Panc1 (cell line): ENCODE measurements at regions not wholly inside any gene's neighbourhood (a gene's known extent, or its start where the extent isn't known, plus 50 kb on each side); places are given as distances from the start of the nearest gene placed in this dataset.

Source experiments
- ATAC-seq: fragments of 200-7000 bp; cut with Tn5 transposase; 2 replicates; pipeline ENCODE4 v1.9.1; 2020; ENCODE audit warnings: mild to moderate bottlenecking, moderate library complexity
- BruUV-seq: library from RNA; stranded (reverse); fragments of 400-500 nt; replicated peaks from 2 replicates; lab custom pipeline; 2021; lab: Mats Ljungman, UMichigan
- CTCF ChIA-PET: fragments of 300-600 bp; sonication (Branson Sonifier 250); formaldehyde crosslinking; loops from one replicate; lab custom pipeline; 2022; ENCODE audit warnings: antibody characterized with exemption; lab: Charles Lee
- POLR2A ChIA-PET: fragments of 300-600 bp; sonication (Branson Sonifier 250); formaldehyde crosslinking; loops from one replicate; lab custom pipeline; 2022; ENCODE audit warnings: antibody characterized with exemption; lab: Charles Lee
- DNase-seq: peaks from one replicate; pipeline ENCODE4 v3.0.0-alpha.2; 2010; ENCODE audit warnings: low read depth, low spot score
- H3K27ac ChIP-seq: 2 replicates; pipeline ENCODE4 v1.5.1; 2011; ENCODE audit warnings: mild to moderate bottlenecking, low read length, inconsistent platforms
- H3K27me3 ChIP-seq: fragments of 200-500 bp; sonication (Bioruptor generic); 2 replicates; pipeline ENCODE4 v1.6.0; 2014; ENCODE audit warnings: low read length, inconsistent platforms; ENCODE audit not compliant: control insufficient read depth, insufficient read depth
- H3K36me3 ChIP-seq: fragments of 200-500 bp; sonication (Bioruptor generic); 2 replicates; pipeline ENCODE4 v1.5.1; 2014; ENCODE audit warnings: inconsistent platforms, mild to moderate bottlenecking, low read length, moderate library complexity; ENCODE audit not compliant: control insufficient read depth, insufficient read depth
- H3K4me1 ChIP-seq: 2 replicates; pipeline ENCODE4 v1.5.1; 2011; ENCODE audit warnings: inconsistent platforms, mild to moderate bottlenecking, low read length, moderate library complexity; ENCODE audit not compliant: control insufficient read depth, insufficient read depth
- H3K4me3 ChIP-seq, 2 experiments: 2 replicates each; pipeline ENCODE4 v1.5.1; 2011 to 2012; ENCODE audit warnings: low read depth in 2 of 2, low read length in 2 of 2, mild to moderate bottlenecking in 2 of 2, inconsistent platforms in 1 of 2, moderate library complexity in 1 of 2
- H3K9me3 ChIP-seq: fragments of 200-500 bp; sonication (Bioruptor generic); 2 replicates; pipeline ENCODE4 v1.5.1; 2014; ENCODE audit warnings: low read depth, mild to moderate bottlenecking, inconsistent platforms, low read length, moderate library complexity; ENCODE audit not compliant: control insufficient read depth, insufficient read depth
- CTCF ChIP-seq: fragments of 450-650 bp; IDR thresholded peaks from 2 replicates; pipeline ENCODE4 v1.5.1; 2017; ENCODE audit warnings: mild to moderate bottlenecking
- POLR2AphosphoS5 ChIP-seq: IDR thresholded peaks from 2 replicates; pipeline ENCODE4 v1.6.1; 2012; ENCODE audit warnings: mild to moderate bottlenecking, low read depth, low read length, moderate library complexity
- REST ChIP-seq, 2 experiments: IDR thresholded peaks; 2 replicates each; pipeline ENCODE4 v1.6.1; 2011 to 2012; ENCODE audit warnings: low read depth in 2 of 2, control low read depth in 1 of 2, low read length in 1 of 2, mild to moderate bottlenecking in 1 of 2, moderate library complexity in 1 of 2; ENCODE audit not compliant: insufficient read depth in 1 of 2
- SIN3A ChIP-seq: IDR thresholded peaks from 2 replicates; pipeline ENCODE4 v1.6.1; 2012; ENCODE audit warnings: low read depth, mild to moderate bottlenecking, low read length, moderate library complexity, borderline replicate concordance; ENCODE audit not compliant: insufficient read depth
- TCF7L2 ChIP-seq: IDR thresholded peaks from 2 replicates; pipeline ENCODE4 v1.6.1; 2011; ENCODE audit warnings: mild to moderate bottlenecking, low read depth, low read length, inconsistent platforms
- in situ Hi-C: cut with HindIII; loops from 2 replicates; pipeline ENCODE4 v1.10.0; 2016; ENCODE audit warnings: low sequenced_read_pairs, low pct_unique_long_range_greater_than_20kb
- intact Hi-C: fragments of 100-400 bp; cut with micrococcal nuclease; formaldehyde crosslinking; loops from one replicate; pipeline ENCODE4 v1.10.0; 2022; ENCODE audit not compliant: unreplicated experiment

GRCh38 chr7:131727189-131727588 is 170.8 kb upstream of the PODXL start:
- H3K9me3 ChIP-seq: no peaks in the 10 kb centered on the region
- in situ Hi-C loops: no loop called here
- peaks cover 3% of the 10 kb centered on the region; the same call in 1 of the 2 replicates for H3K27me3 ChIP-seq
- CTCF ChIA-PET: no interaction called here
- no peak for TF ChIP-seq TCF7L2
- no peak for TF ChIP-seq SIN3A
- no peak for TF ChIP-seq REST (IDR thresholded peaks at IDR 0.05; ENCODE audit: insufficient read depth in 1 of 2, low read depth in 2 of 2, low read length in 1 of 2)
- no peak for TF ChIP-seq CTCF
- no peak for DNase-seq
- H3K4me3 ChIP-seq: no peak overlapping the region
- BruUV-seq: no TSS peak
- POLR2A ChIA-PET: no interaction called here
- no peaks in the 10 kb centered on the region; the same call in 1 of the 2 replicates for H3K4me1 ChIP-seq
- no peaks in the 10 kb centered on the region for H3K36me3 ChIP-seq
- H3K27ac ChIP-seq: no peak overlapping the region
- no peak for ATAC-seq
- intact Hi-C loops: no loop called here

GRCh38 chr7:131726686-131727085 is 170.3 kb upstream of the PODXL start:
- intact Hi-C loops: no loop called here
- DNase-seq: no peak

More at GRCh38 chr7:131726686-131727085, 170.3 kb upstream of the PODXL start:
- in situ Hi-C loops: no loop called here
- Histone ChIP-seq H3K4me3 (no peak overlapping the region), H3K4me1 (no peaks in the 10 kb centered on the region; the same call in 1 of the 2 replicates), H3K36me3 (no peaks in the 10 kb centered on the region), H3K27ac (no peak overlapping the region), H3K9me3 (no peaks in the 10 kb centered on the region), H3K27me3 (peaks cover 3% of the 10 kb centered on the region; the same call in 1 of the 2 replicates)
- POLR2A ChIA-PET: no interaction called here
- no TSS peak for BruUV-seq
- CTCF ChIA-PET: no interaction called here
- ATAC-seq: no peak
- TF ChIP-seq TCF7L2 (no peak), CTCF (no peak), POLR2AphosphoS5 (no peak), SIN3A (no peak), REST (IDR thresholded peaks at IDR 0.05; ENCODE audit: insufficient read depth in 1 of 2, low read depth in 2 of 2, low read length in 1 of 2) (no peak)
